SKM-1 (cell line): ENCODE measurements at regions not wholly inside any gene's neighbourhood (a gene's known extent, or its start where the extent isn't known, plus 50 kb on each side); places are given as distances from the start of the nearest gene placed in this dataset.

Source experiments
- DNase-seq: peaks from one replicate; lab custom pipeline; 2025; ENCODE audit not compliant: unreplicated experiment; lab: John Stamatoyannopoulos, UW

DNA sequence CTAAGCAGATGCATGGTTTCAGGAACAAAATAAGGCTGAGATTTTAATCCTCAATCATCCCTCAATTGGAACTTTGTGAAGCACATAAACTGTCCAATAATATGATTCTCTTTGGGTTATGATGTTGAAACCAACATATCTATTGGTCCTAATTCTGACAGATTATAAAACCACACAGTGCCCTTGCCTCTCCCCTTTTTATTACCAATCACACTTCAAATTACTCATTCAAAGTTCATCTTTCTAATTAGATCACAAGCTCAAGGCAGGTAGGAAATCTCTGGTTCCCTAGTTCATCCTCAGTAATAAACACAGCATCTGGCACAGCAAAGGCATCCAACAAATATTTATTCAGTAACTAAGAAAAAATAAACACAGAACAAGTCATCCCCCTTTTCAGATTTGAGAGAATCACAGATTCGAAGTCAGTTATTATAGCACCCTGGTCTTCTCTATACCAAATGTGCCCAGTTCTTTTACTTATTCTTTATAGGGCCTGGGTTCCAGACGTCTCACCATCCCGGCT lies 611.6 kb downstream of the INSC start:
- DNase-seq, result no peak

DNA sequence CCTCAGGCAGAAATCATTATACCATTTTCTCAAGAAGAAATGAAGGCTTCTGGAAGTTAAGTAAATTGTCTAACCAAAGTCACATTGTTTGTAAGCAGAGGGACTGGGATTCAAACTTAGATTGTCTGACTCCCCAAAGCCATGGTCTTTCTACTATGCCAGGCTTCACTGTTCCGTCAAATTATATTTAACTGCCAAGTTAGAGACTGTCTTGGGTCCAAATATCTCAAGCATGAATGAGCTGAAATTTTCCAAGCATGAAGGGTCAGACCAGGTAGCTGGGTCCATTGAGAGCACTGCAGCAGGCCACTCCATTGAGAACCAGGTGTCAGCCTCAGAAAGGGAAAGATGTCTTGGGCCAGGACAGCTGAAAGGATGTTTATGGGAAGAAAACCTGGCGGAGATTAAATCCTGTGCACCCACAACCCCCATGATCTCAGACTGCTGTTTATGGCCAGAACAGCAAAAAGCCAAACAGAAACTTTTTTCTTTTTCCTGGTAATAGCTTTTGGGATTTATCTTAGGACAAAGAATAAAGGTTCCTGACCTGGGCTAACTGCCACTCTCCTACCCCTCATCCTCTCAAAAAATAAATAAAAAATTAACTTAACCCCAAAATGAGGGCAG lies 612.3 kb downstream of the INSC start:
- no peak for DNase-seq

DNA sequence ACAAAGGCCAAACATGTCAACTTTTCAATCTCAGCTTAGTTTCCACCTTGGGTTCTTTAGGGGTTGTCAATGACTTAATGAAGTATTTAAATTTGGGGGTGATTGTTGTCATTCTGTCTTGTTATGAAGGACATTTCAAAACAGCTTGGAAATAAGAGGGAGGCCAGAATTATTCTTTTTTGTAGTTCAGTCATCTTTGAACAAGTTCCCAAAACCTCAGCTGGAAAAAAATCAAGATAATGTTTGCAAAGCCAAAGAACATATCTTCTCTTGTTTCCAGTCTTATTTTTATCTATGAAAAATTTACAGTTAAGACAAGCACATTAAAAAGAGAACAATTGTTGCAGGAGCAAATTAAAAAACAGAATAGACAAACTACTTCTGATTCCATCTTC lies 612.8 kb downstream of the INSC start:
- DNase-seq, result no peak

- no peak for DNase-seq
These were observed 613.5 kb downstream of the INSC start for GRCh38 chr11:15728207-15728606.

- no peak for DNase-seq
These were observed 615.7 kb downstream of the INSC start for GRCh38 chr11:15730263-15730994.

GRCh38 chr11:15730995-15731385 lies 616.3 kb downstream of the INSC start:
- no peak for DNase-seq

- DNase-seq, result no peak
These were observed 620.6 kb downstream of the SOX6 start for GRCh38 chr11:15735706-15736105.

GRCh38 chr11:15737320-15737719 lies 619.0 kb downstream of the SOX6 start:
- DNase-seq, result no peak

- no peak for DNase-seq
These were observed 617.4 kb downstream of the SOX6 start for GRCh38 chr11:15738931-15739330.

DNA sequence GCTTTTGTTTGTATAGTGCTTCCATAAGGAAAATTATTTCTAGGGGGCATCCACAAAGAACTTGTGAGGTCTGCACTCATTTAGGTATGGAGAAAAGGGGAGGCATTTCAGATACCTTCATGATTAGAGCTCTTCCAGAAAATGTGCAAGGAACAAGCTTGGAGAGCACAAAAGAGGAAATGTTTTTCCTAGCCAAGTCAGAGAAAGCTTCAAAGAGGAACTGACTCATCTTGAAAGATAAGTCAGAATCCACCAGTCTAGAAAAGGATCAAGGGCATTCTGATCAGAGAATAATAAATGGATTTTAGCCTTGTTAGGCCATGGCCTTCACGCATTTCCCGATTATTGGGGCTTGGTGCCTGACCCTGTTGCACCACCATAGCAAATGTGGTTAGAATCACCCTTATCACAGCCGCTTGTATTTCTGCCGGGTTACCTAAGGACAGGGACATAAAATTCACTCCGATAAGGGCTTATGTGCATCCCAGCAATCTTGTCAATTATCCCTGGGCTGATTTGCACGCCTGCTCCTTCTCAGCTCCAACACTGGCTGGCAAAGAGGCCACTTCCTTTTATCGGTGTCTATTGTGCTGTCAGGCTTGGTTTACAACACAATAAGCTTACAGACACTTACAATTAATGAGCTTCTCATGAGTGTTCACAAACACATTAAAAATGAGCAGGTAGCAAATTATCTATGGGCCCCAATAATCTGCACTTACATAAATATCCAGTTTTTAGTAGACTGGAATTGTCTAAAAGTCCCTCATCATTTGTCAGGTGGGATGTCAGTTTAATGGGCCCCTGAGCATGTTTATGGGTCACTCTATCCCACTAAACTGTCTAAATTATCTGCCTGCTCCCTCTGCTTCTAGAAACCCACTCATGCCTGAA lies 613.5 kb downstream of the SOX6 start:
- peak; percentile 15 for DNase-seq

DNA sequence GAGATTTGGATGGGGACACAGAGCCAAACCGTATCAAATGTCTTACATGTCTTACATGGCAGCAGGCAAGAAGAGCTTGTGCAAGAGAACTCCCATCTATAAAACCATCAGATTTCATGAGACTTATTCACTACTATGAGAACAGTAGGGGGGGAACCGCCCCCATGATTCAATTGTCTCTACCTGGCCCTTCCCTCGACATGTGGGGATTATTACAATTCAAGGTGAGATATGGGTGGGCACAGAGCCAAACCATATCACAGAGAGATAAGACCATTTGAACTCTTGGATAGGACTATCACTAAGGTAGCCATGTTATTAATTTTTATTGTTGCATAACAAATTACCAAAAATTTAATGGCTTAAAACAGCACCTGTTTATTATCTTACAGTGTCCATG lies 611.7 kb downstream of the SOX6 start:
- DNase-seq, result no peak

DNA sequence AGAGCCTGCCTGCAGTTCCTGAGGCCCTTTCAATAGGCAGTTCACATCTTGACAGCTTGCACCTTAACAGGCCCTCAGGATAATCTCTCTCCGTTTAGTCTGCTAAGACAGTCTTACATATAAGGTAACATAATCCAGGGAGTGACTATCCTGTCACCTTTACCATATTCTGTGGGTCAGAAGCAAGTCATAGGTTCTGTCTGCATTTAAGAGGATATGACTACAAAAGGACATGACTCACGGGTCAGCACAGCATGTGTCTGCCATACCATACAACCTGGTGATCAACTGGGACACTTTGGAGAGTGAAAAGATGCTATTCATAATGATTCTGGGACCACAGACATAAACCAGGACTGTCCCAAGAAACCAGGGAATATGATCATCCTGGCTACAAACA lies 611.1 kb downstream of the SOX6 start:
- no peak for DNase-seq

GRCh38 chr11:15747671-15748070 lies 608.7 kb downstream of the SOX6 start:
- no peak for DNase-seq

DNA sequence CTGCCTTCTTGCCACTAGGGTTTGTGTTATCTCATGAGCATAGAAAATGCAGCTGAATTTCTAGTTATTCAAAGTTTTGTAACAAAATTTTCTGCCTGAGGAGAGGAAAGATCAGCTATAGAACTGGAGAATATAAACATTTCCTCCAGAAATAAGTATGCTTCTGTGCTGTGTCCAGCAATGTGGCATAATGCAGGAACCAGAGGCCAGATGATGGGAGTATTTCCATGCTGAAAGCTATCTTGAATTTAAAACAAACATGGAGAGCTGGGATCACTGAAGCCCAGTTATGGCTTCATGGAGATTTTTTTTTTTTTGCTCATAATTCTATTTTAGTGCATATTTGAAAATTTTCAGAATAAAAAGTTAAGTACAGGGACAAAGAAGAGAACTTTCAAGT lies 608.2 kb downstream of the SOX6 start:
- no peak for DNase-seq

DNA sequence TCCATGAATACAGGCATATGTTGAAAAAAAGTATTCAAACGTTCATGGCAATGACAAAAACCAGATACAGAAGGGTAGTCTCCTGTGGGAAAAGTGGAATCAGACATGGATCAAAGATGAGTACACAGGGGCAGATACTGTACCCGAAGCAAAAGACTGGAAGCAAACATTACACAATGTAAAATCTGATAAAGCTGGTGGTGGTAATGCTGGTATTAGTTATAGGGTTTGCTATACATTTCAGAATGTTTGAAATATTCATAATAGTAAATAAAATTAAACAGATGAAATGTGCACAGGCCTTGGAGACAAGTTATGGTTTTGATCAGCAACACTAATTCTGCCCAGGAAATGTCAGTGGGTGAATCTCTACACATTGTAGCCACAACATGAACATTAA lies 607.6 kb downstream of the SOX6 start:
- DNase-seq, result no peak

DNA sequence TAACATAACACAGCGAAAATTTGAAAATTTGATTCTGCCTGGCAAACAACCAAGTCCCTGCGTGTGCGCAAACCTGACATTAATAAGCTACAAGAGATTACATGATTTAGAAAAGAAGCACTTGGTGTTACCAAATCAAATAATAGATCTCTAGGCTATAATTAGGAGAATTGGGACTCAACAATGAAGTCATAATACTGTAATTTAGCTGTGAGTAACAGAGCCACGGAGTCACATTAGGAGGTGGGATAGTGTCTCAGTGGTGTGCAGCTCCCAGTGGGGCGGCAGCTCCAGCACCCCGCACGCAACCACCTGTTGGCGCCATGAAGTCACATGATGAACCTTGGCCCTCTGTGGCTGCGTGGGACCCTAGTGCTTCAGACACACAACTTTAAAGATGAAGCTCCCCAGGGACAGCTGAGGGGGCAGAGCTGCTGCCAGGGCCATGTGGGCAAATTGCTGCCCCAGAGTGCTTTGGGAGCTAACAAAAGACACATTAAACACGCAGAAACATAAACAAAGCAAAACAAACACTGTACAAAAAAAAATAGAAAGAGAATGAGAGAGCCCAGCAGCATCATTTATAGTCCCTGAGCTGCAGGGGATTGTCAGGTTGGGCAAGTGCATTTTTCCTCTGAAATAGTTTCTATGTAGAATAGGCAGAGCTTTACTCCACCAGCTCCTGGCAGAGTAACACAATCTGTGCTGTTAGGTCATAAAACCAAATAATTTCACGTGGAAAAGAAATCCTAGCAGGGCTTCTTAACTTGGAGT lies 605.6 kb downstream of the SOX6 start:
- DNase-seq, result no peak

- DNase-seq, result no peak
These were observed 602.1 kb downstream of the SOX6 start for GRCh38 chr11:15754221-15754620.

- no peak for DNase-seq
These were observed 599.2 kb downstream of the SOX6 start for GRCh38 chr11:15757048-15757698.

- DNase-seq, result no peak
These were observed 597.4 kb downstream of the SOX6 start for GRCh38 chr11:15758857-15759465.

DNA sequence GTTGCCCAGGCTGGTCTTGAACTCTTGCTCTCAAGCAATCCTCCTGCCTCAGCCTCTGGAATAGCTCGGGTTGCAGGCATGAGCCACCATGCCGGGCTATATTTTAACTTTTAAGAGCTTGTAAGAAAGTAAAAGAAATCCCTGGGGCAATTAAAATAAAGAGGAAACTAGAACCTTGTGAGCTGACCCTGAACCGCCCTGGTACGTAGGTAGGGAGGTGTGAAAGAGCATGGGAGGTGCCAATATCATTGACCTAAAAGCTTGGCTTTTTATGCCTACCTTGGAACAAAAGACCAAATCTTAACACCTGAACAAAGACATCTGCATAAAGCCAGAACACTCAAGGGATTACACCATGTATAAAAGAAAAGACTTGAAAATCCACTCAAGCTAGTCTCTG lies 595.1 kb downstream of the SOX6 start:
- no peak for DNase-seq
